RWPE2 (cell line): ENCODE measurements at regions not wholly inside any gene's neighbourhood (a gene's known extent, or its start where the extent isn't known, plus 50 kb on each side); places are given as distances from the start of the nearest gene placed in this dataset.

Source experiments
- ATAC-seq: fragments of 200-7000 bp; cut with Tn5 transposase; 3 replicates; pipeline ENCODE4 v1.9.1; 2021; ENCODE audit warnings: low read depth
- DNase-seq: peaks from one replicate; pipeline ENCODE4 v3.0.0-alpha.2; 2020; ENCODE audit warnings: low spot score
- H3K27ac ChIP-seq: fragments of 450-650 bp; 2 replicates; pipeline ENCODE4 v1.5.1; 2017; ENCODE audit warnings: mild to moderate bottlenecking; ENCODE audit not compliant: poor library complexity, severe bottlenecking
- H3K27me3 ChIP-seq: fragments of 250-450 bp; sonication (Bioruptor Pico); 2 replicates; pipeline ENCODE4 v1.5.1; 2021; ENCODE audit warnings: mild to moderate bottlenecking, moderate library complexity; ENCODE audit not compliant: insufficient read depth, poor library complexity, severe bottlenecking
- H3K36me3 ChIP-seq: fragments of 250-450 bp; sonication (Bioruptor Pico); 2 replicates; pipeline ENCODE4 v1.5.1; 2020; ENCODE audit warnings: low read depth, mild to moderate bottlenecking, moderate library complexity
- H3K4me1 ChIP-seq: fragments of 250-450 bp; sonication (Bioruptor Pico); 2 replicates; pipeline ENCODE4 v1.5.1; 2021; ENCODE audit warnings: mild to moderate bottlenecking, moderate library complexity; ENCODE audit not compliant: insufficient read depth, poor library complexity, severe bottlenecking
- H3K4me3 ChIP-seq: fragments of 250-450 bp; sonication (Bioruptor Pico); 2 replicates; pipeline ENCODE4 v1.5.1; 2021; ENCODE audit warnings: mild to moderate bottlenecking, moderate library complexity; ENCODE audit not compliant: severe bottlenecking
- H3K9me3 ChIP-seq: fragments of 250-450 bp; sonication (Bioruptor Pico); 2 replicates; pipeline ENCODE4 v1.5.1; 2021; ENCODE audit warnings: mild to moderate bottlenecking, moderate library complexity; ENCODE audit not compliant: severe bottlenecking
- TF ChIP-seq, protein P1 (sequence below): fragments of 450-650 bp; IDR thresholded peaks from one replicate; pipeline ENCODE4 v1.5.1; 2017; ENCODE audit warnings: mild to moderate bottlenecking, moderate library complexity; ENCODE audit not compliant: poor library complexity, severe bottlenecking

DNA sequence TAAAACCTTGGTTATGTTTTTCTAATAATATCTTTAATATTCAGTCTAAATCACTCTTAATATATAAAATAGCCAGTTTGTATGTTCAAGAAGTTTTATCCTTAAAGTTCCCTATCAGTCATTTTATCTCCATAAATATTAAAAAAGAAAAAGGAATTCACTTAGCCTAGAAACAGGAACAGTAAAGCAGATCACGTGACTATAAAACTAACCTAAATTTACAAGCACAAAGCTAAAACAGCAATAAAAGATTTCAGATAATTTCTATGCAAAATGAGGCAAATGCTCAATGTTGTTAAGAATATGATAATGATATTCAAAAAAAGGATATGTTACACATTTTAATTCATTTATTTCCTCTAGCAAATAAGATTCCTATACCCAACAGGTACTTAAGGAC is 57.1 kb upstream of the TNIP3 start:
- TF ChIP-seq, protein P1, sequence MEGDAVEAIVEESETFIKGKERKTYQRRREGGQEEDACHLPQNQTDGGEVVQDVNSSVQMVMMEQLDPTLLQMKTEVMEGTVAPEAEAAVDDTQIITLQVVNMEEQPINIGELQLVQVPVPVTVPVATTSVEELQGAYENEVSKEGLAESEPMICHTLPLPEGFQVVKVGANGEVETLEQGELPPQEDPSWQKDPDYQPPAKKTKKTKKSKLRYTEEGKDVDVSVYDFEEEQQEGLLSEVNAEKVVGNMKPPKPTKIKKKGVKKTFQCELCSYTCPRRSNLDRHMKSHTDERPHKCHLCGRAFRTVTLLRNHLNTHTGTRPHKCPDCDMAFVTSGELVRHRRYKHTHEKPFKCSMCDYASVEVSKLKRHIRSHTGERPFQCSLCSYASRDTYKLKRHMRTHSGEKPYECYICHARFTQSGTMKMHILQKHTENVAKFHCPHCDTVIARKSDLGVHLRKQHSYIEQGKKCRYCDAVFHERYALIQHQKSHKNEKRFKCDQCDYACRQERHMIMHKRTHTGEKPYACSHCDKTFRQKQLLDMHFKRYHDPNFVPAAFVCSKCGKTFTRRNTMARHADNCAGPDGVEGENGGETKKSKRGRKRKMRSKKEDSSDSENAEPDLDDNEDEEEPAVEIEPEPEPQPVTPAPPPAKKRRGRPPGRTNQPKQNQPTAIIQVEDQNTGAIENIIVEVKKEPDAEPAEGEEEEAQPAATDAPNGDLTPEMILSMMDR = no peak
- no peak overlapping the region for H3K4me3 ChIP-seq
- no peak for ATAC-seq
- H3K27ac ChIP-seq = no peak overlapping the region
- no peak for DNase-seq
- no peaks in the 10 kb centered on the region for H3K36me3 ChIP-seq
- H3K9me3 ChIP-seq = no peaks in the 10 kb centered on the region
- no peaks in the 10 kb centered on the region for H3K4me1 ChIP-seq
- no peaks in the 10 kb centered on the region for H3K27me3 ChIP-seq

DNA sequence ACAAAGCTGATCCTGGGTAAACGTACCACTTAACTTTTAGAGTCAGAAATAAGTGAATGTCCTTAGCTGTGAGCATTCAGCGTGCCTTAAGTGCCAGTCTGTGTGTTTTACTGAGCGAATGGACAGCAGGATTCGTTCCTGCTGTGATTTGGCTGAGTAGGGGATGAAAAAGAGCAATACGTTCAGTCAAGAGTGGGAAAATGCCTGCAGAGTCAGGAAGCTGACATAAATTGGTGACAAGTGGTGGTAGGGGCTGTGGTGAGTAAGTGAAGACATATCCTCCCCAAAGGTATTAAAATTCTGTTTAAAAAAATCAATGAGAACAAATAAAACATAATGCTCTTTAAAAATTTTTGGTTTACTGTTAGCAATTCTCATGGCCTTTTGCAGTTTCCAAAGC is 56.6 kb upstream of the TNIP3 start:
- no peaks in the 10 kb centered on the region for H3K9me3 ChIP-seq
- DNase-seq = no peak
- no peaks in the 10 kb centered on the region for H3K27me3 ChIP-seq
- H3K27ac ChIP-seq = no peak overlapping the region
- H3K4me3 ChIP-seq = no peak overlapping the region
- H3K4me1 ChIP-seq = no peaks in the 10 kb centered on the region
- ATAC-seq = no peak
- no peaks in the 10 kb centered on the region for H3K36me3 ChIP-seq
- TF ChIP-seq, protein P1 = no peak

DNA sequence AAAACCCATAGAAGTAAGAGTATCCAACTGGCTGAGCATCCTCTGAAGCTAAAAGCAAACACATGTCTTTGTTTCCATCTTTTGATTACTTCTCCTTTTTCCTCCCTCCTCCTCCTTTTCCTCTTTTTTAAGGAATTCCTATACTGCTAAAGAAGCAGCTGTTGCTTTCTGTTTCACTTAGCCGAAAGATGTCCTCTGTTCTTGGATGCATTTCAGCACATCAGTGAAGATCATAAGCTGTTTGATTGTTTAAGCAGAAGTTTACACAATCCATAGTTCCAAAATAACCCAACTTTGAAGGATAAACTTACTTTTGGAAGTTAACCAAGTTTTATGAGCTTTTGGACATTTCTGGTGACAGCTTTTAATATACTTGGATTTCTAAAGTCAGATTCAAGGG is 55.1 kb upstream of the TNIP3 start:
- no peaks in the 10 kb centered on the region for H3K27me3 ChIP-seq
- TF ChIP-seq, protein P1 = no peak
- no peak overlapping the region for H3K27ac ChIP-seq
- no peak overlapping the region for H3K4me3 ChIP-seq
- H3K4me1 ChIP-seq = no peaks in the 10 kb centered on the region
- ATAC-seq (no peak), DNase-seq (no peak)
- H3K9me3 ChIP-seq = no peaks in the 10 kb centered on the region
- H3K36me3 ChIP-seq = no peaks in the 10 kb centered on the region

DNA sequence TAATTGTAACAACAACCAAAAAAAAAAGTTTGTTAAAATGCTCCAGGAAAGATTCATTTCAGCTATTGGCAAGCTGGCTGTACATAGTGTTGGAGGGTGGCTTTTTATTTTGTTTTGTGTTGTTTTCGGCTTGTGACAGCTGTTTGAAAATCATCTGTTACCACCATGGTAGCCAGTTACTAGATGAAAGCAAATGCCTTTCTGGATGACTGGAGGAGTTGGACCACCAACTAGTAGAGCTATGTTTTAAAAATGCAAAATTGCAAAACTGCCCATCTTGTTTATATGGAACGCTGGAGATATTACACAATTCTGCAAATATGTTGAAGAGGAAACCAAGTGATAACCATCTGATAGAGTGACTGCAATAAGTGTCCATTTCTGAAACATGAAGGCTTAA is 53.2 kb upstream of the TNIP3 start:
- no peak overlapping the region for H3K4me3 ChIP-seq
- H3K27me3 ChIP-seq = no peaks in the 10 kb centered on the region
- no peak for DNase-seq
- no peaks in the 10 kb centered on the region for H3K36me3 ChIP-seq
- TF ChIP-seq, protein P1 = no peak
- no peak for ATAC-seq
- no peaks in the 10 kb centered on the region for H3K4me1 ChIP-seq
- no peak overlapping the region for H3K27ac ChIP-seq
- no peaks in the 10 kb centered on the region for H3K9me3 ChIP-seq

DNA sequence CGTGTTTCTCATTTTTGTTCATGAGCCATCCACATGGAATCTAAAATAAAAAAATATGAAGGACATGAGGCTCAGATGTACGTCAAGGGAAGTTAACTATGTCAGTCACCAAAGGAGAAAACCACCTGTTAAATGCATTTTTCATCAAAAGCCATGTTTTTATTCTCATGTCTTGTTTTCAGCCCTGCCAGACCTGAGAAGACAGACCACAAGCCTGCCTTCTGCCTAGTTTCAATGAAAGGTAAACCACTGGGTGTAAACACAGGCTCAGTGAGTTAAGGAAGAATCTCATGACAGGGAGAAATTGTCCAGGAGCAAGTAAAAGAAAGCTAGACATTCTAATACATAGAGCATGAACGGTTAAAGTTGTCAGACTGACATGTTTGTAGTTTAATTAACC is 52.3 kb upstream of the TNIP3 start:
- TF ChIP-seq, protein P1 = no peak
- DNase-seq = no peak

More for the DNA sequence above, 52.3 kb upstream of the TNIP3 start:
- ATAC-seq = no peak
- no peak overlapping the region for H3K27ac ChIP-seq
- H3K4me3 ChIP-seq = no peak overlapping the region
- no peaks in the 10 kb centered on the region for H3K27me3 ChIP-seq
- no peaks in the 10 kb centered on the region for H3K36me3 ChIP-seq
- H3K4me1 ChIP-seq = no peaks in the 10 kb centered on the region
- H3K9me3 ChIP-seq = no peaks in the 10 kb centered on the region
